WTC11 (cell line): ENCODE measurements at regions not wholly inside any gene's neighbourhood (a gene's known extent, or its start where the extent isn't known, plus 50 kb on each side); places are given as distances from the start of the nearest gene placed in this dataset.

ENCODE experiments used
- ATAC-seq: fragments of 200-7000 bp; cut with Tn5 transposase; 2 replicates; pipeline ENCODE4 v1.10.0; 2021; ENCODE audit warnings: mild to moderate bottlenecking, moderate library complexity
- CTCF ChIA-PET: fragments of 300-600 bp; sonication (Branson Sonifier 250); formaldehyde crosslinking; loops from one replicate; lab custom pipeline; 2021; ENCODE audit warnings: antibody characterized with exemption; lab: Charles Lee
- POLR2A ChIA-PET: fragments of 350-600 bp; sonication (Branson Sonifier 250); formaldehyde crosslinking; loops from one replicate; lab custom pipeline; 2021; ENCODE audit warnings: antibody characterized with exemption; lab: Charles Lee
- DNase-seq: peaks from one replicate; pipeline ENCODE4 v3.0.0; 2021; ENCODE audit warnings: low spot score
- H3K27ac Mint-ChIP-seq: 2 replicates; pipeline ENCODE4 v1.8.0; 2021; ENCODE audit warnings: mixed read lengths
- H3K27me3 Mint-ChIP-seq: 2 replicates; pipeline ENCODE4 v1.8.0; 2021; ENCODE audit warnings: low read depth, mild to moderate bottlenecking, moderate library complexity, mixed read lengths
- H3K36me3 Mint-ChIP-seq: 2 replicates; pipeline ENCODE4 v1.8.0; 2021; ENCODE audit warnings: mixed read lengths
- H3K4me1 Mint-ChIP-seq: 2 replicates; pipeline ENCODE4 v1.8.0; 2022; ENCODE audit warnings: mixed read lengths
- H3K4me3 Mint-ChIP-seq: 2 replicates; pipeline ENCODE4 v1.8.0; 2021; ENCODE audit warnings: mild to moderate bottlenecking, moderate library complexity, mixed read lengths
- H3K9me3 Mint-ChIP-seq: 2 replicates; pipeline ENCODE4 v1.8.0; 2021; ENCODE audit warnings: mixed read lengths
- ARID4B ChIP-seq: sonication (generic); formaldehyde crosslinking; IDR thresholded peaks from 2 replicates; pipeline ENCODE4 v1.8.0; 2023; ENCODE audit warnings: missing genetic modification reagents, mild to moderate bottlenecking, borderline replicate concordance
- ATF6 ChIP-seq: sonication (generic); formaldehyde crosslinking; IDR thresholded peaks from 2 replicates; pipeline ENCODE4 v1.8.1; 2023; ENCODE audit warnings: mild to moderate bottlenecking, missing genetic modification reagents
- CREM ChIP-seq: sonication (generic); formaldehyde crosslinking; IDR thresholded peaks from 2 replicates; pipeline ENCODE4 v1.8.1; 2022; ENCODE audit warnings: mild to moderate bottlenecking, missing genetic modification reagents, moderate library complexity
- ESRRA ChIP-seq: sonication (generic); formaldehyde crosslinking; IDR thresholded peaks from 2 replicates; pipeline ENCODE4 v1.8.1; 2022; ENCODE audit warnings: mild to moderate bottlenecking, missing genetic modification reagents, borderline replicate concordance
- ETV6 ChIP-seq: sonication (generic); formaldehyde crosslinking; IDR thresholded peaks from 2 replicates; pipeline ENCODE4 v1.8.1; 2022; ENCODE audit warnings: mild to moderate bottlenecking, missing genetic modification reagents
- FOXK1 ChIP-seq: sonication (generic); formaldehyde crosslinking; IDR thresholded peaks from 2 replicates; pipeline ENCODE4 v1.8.0; 2022; ENCODE audit warnings: mild to moderate bottlenecking, moderate library complexity, missing genetic modification reagents
- GRHL2 ChIP-seq: fragments of 250-450 bp; sonication (Bioruptor Pico); IDR thresholded peaks from 2 replicates; pipeline ENCODE4 v1.8.0; 2022; ENCODE audit warnings: mild to moderate bottlenecking, moderate library complexity; ENCODE audit not compliant: insufficient replicate concordance, severe bottlenecking
- HMGA2 ChIP-seq: fragments of 250-450 bp; sonication (Bioruptor Pico); IDR thresholded peaks from 2 replicates; pipeline ENCODE4 v1.4.0; 2021; ENCODE audit warnings: mild to moderate bottlenecking, moderate library complexity
- JUN ChIP-seq: sonication (generic); formaldehyde crosslinking; IDR thresholded peaks from 2 replicates; pipeline ENCODE4 v1.8.0; 2023; ENCODE audit warnings: mild to moderate bottlenecking, missing genetic modification reagents
- MAX ChIP-seq: sonication (generic); formaldehyde crosslinking; IDR thresholded peaks from 2 replicates; pipeline ENCODE4 v1.8.0; 2022; ENCODE audit warnings: mild to moderate bottlenecking, missing genetic modification reagents
- NFATC4 ChIP-seq: fragments of 250-450 bp; sonication (Bioruptor Pico); IDR thresholded peaks from 2 replicates; pipeline ENCODE4 v1.9.0; 2021; ENCODE audit warnings: mild to moderate bottlenecking
- RELA ChIP-seq: sonication (generic); formaldehyde crosslinking; IDR thresholded peaks from 2 replicates; pipeline ENCODE4 v1.8.1; 2022; ENCODE audit warnings: missing genetic modification reagents, mild to moderate bottlenecking, borderline replicate concordance
- TEAD1 ChIP-seq: sonication (generic); formaldehyde crosslinking; IDR thresholded peaks from 2 replicates; pipeline ENCODE4 v1.8.0; 2022; ENCODE audit warnings: mild to moderate bottlenecking, missing genetic modification reagents
- ZMAT4 ChIP-seq: fragments of 250-450 bp; sonication (Bioruptor Pico); IDR thresholded peaks from 2 replicates; pipeline ENCODE4 v1.9.0; 2021; ENCODE audit warnings: mild to moderate bottlenecking
- ZNF138 ChIP-seq: sonication (generic); formaldehyde crosslinking; conservative IDR thresholded peaks from 2 replicates; pipeline ENCODE4 v1.8.1; 2022; ENCODE audit warnings: mild to moderate bottlenecking, moderate library complexity, missing genetic modification reagents
- ZNF396 ChIP-seq: fragments of 250-450 bp; sonication (Bioruptor Pico); IDR thresholded peaks from 2 replicates; pipeline ENCODE4 v1.8.0; 2021; ENCODE audit warnings: mild to moderate bottlenecking, moderate library complexity, borderline replicate concordance
- ZNF671 ChIP-seq: fragments of 250-450 bp; sonication (Bioruptor Pico); IDR thresholded peaks from 2 replicates; pipeline ENCODE4 v1.8.0; 2021; ENCODE audit warnings: mild to moderate bottlenecking
- TF ChIP-seq, protein P1 (sequence below): fragments of 250-450 bp; sonication (Bioruptor Pico); IDR thresholded peaks from 2 replicates; pipeline ENCODE4 v1.9.0; 2021; ENCODE audit warnings: mild to moderate bottlenecking, borderline replicate concordance

- ChIA-PET CTCF (no interaction called here), POLR2A (no interaction called here)
- DNase-seq (no peak), ATAC-seq (no peak)
- Mint-ChIP-seq H3K4me1 (peaks cover 6% of the 10 kb centered on the region), H3K27ac (no peak overlapping the region), H3K27me3 (no peaks in the 10 kb centered on the region), H3K9me3 (peaks cover 75% of the 10 kb centered on the region), H3K4me3 (no peak overlapping the region), H3K36me3 (peaks cover 22% of the 10 kb centered on the region)
- TF ChIP-seq ZMAT4 (CRISPR knock-in tag), result no peak
- no peak for TF ChIP-seq FOXK1 (CRISPR knock-in tag)
- no peak for TF ChIP-seq MAX (CRISPR knock-in tag)
- no peak for TF ChIP-seq ARID4B (CRISPR knock-in tag)
- TF ChIP-seq, protein P1, sequence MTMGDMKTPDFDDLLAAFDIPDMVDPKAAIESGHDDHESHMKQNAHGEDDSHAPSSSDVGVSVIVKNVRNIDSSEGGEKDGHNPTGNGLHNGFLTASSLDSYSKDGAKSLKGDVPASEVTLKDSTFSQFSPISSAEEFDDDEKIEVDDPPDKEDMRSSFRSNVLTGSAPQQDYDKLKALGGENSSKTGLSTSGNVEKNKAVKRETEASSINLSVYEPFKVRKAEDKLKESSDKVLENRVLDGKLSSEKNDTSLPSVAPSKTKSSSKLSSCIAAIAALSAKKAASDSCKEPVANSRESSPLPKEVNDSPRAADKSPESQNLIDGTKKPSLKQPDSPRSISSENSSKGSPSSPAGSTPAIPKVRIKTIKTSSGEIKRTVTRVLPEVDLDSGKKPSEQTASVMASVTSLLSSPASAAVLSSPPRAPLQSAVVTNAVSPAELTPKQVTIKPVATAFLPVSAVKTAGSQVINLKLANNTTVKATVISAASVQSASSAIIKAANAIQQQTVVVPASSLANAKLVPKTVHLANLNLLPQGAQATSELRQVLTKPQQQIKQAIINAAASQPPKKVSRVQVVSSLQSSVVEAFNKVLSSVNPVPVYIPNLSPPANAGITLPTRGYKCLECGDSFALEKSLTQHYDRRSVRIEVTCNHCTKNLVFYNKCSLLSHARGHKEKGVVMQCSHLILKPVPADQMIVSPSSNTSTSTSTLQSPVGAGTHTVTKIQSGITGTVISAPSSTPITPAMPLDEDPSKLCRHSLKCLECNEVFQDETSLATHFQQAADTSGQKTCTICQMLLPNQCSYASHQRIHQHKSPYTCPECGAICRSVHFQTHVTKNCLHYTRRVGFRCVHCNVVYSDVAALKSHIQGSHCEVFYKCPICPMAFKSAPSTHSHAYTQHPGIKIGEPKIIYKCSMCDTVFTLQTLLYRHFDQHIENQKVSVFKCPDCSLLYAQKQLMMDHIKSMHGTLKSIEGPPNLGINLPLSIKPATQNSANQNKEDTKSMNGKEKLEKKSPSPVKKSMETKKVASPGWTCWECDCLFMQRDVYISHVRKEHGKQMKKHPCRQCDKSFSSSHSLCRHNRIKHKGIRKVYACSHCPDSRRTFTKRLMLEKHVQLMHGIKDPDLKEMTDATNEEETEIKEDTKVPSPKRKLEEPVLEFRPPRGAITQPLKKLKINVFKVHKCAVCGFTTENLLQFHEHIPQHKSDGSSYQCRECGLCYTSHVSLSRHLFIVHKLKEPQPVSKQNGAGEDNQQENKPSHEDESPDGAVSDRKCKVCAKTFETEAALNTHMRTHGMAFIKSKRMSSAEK (CRISPR knock-in tag), result no peak
These were observed 218.0 kb upstream of the CNTNAP4 start for GRCh38 chr16:76059186-76059585.

- no peak for DNase-seq
- Mint-ChIP-seq H3K27me3 (no peaks in the 10 kb centered on the region), H3K4me3 (no peak overlapping the region), H3K4me1 (peaks cover 6% of the 10 kb centered on the region), H3K9me3 (peaks cover 72% of the 10 kb centered on the region), H3K36me3 (peaks cover 22% of the 10 kb centered on the region), H3K27ac (no peak overlapping the region)
- ATAC-seq, result no peak
- CTCF ChIA-PET, result no interaction called here
- POLR2A ChIA-PET, result no interaction called here
- TF ChIP-seq ZNF671 (no peak), ATF6 (CRISPR knock-in tag) (no peak), ESRRA (CRISPR knock-in tag) (no peak), ZNF138 (CRISPR knock-in tag) (no peak), NFATC4 (CRISPR knock-in tag) (no peak), RELA (no peak), JUN (no peak), ZNF396 (no peak), TEAD1 (CRISPR knock-in tag) (no peak), ETV6 (CRISPR knock-in tag) (no peak), CREM (CRISPR knock-in tag) (no peak), MAX (CRISPR knock-in tag) (no peak), GRHL2 (no peak), HMGA2 (CRISPR knock-in tag) (no peak)
These were observed 217.5 kb upstream of the CNTNAP4 start for GRCh38 chr16:76059701-76060100.
